DMS53 treated with DMSO at 0.1 percent for 48 hours (cell line): ENCODE measurements at regions not wholly inside any gene's neighbourhood (a gene's known extent, or its start where the extent isn't known, plus 50 kb on each side); places are given as distances from the start of the nearest gene placed in this dataset.

ENCODE experiments used
- DNase-seq: peaks from one replicate; lab custom pipeline; 2025; ENCODE audit not compliant: unreplicated experiment; lab: John Stamatoyannopoulos, UW

- no peak for DNase-seq
Measured at GRCh38 chr15:79373113-79373512, 59.0 kb upstream of the MINAR1 start.

GRCh38 chr15:79373728-79374127 lies 58.4 kb upstream of the MINAR1 start:
- no peak for DNase-seq

GRCh38 chr15:79376383-79376782 lies 55.8 kb upstream of the MINAR1 start:
- no peak for DNase-seq

DNA sequence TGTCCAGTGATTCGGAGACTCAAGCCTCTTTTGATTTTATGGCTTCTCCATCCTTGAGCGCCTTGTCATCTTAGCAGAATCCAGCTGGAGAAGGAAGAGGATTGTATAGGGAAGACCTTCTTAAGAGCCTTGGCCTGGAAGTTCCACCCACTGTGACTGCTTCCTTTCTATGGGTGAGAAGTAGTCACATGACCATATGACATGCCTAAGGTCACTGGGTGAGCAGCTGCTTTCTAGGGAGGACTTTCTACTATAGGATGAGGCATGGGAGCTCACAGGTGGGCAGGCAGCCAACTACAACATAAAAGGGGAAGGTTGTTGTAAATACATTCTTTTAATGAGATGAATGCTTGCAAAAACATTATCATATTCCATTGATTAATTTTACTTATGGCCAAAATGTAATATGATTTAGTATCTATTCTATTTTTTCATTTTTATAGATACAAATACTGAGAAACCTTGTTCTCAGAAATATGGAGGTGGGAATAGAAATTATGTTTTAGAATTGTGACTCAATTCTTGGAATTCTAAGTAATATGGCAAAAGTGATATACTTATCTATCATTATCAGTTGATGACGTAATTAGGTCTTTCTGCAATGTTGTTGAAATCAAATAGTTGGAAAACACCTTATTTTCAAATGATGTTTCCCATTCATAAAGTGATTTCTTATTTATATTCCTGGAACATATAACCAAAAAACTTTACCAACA lies 53.6 kb upstream of the MINAR1 start:
- no peak for DNase-seq

DNA sequence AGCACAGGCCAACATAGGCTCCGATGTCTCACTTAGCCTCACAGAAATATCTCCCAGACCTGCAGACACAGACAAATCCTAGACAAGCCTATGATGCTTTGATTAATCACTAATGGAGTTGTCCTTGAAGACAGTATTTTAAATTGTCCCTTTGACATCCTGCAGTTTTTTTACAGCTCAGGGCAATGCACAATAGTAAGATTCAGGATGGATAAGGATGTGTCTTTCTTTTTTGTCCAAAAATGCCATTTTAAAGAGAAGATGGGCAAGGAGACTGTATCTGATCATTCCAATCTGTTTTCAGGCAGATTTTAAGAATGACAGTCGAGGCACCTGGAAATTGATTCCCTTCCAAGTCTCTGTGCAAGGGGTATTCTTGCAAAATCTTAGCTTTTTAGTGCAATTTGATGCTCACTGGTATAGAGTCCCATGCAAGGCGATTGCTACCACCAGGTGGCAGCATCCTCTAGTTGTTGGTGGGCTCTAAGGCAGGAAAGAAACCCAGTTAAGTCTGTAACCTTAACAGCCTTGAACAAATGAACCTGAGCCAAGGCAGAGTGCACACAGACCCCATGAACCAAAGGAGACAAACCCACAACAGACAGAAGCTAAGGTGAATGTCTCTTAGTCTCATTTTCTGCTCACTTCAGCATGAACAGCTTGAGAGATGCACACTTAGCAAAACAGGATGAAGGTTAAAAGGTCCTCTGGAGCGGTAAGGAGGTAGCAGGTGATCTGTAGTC lies 51.2 kb upstream of the MINAR1 start:
- peak; percentile 58 for DNase-seq

DNA sequence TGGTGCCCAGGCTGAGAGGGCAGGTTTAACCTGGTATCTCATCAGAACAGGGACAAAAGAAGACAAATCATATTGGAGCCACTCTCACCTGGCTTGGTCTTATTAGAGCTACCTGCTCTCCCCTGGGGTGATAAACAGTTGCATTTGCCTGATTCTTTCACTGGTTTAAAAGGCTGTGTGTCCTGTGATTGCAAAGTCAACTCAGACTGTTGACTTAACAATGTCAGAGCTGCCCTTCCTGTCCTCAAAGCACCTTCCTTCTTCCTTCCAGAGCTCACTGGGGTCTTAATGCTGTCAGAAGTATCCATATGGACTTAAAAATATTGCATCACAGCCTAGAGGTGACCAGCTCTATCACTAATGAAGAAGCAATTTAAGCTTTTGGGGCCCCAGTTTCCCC lies 50.5 kb upstream of the MINAR1 start:
- DNase-seq, result no peak
